ENCODE measurements at regions not wholly inside any gene's neighbourhood (a gene's known extent, or its start where the extent isn't known, plus 50 kb on each side); places are given as distances from the start of the nearest gene placed in this dataset.

- no peak for DNase-seq (ENCODE audit: low read depth in 3 of 3)
Observed at GRCh38 chr12:102781117-102781516, 135.9 kb downstream of the PAH start.

GRCh38 chr12:102776041-102776440, 141.0 kb downstream of the PAH start:
- DNase-seq (ENCODE audit: low read depth in 3 of 3): no peak

- peak in 1 of 3 experiments; percentile 11 for DNase-seq (ENCODE audit: low read depth in 3 of 3)
Observed at GRCh38 chr12:102769323-102769916, 147.6 kb downstream of the PAH start.

- DNase-seq (ENCODE audit: low read depth in 3 of 3): no peak
Observed at GRCh38 chr12:102766961-102767360, 150.1 kb downstream of the PAH start.

- DNase-seq (ENCODE audit: low read depth in 3 of 3): no peak
Observed at GRCh38 chr12:102765736-102766135, 151.3 kb downstream of the PAH start.

GRCh38 chr12:102763471-102763870, 153.6 kb downstream of the PAH start:
- no peak for DNase-seq (ENCODE audit: low read depth in 3 of 3)

GRCh38 chr12:102763061-102763460, 154.0 kb downstream of the PAH start:
- DNase-seq (ENCODE audit: low read depth in 3 of 3): no peak

GRCh38 chr12:102760322-102760721, 156.7 kb downstream of the PAH start:
- no peak for DNase-seq (ENCODE audit: low read depth in 3 of 3)

GRCh38 chr12:102759466-102759865, 157.6 kb downstream of the PAH start:
- no peak for DNase-seq (ENCODE audit: low read depth in 3 of 3)

GRCh38 chr12:102757882-102758226, 159.2 kb downstream of the PAH start:
- DNase-seq (ENCODE audit: low read depth in 3 of 3): no peak

GRCh38 chr12:102757154-102757881, 159.7 kb downstream of the PAH start:
- DNase-seq (ENCODE audit: low read depth in 3 of 3): no peak

GRCh38 chr12:102756530-102756929, 160.5 kb downstream of the PAH start:
- no peak for DNase-seq (ENCODE audit: low read depth in 3 of 3)

GRCh38 chr12:102755266-102755665, 161.8 kb downstream of the PAH start:
- DNase-seq (ENCODE audit: low read depth in 3 of 3): no peak

- no peak for DNase-seq (ENCODE audit: low read depth in 3 of 3)
Observed at GRCh38 chr12:102753802-102754201, 163.2 kb downstream of the PAH start.

- no peak for DNase-seq (ENCODE audit: low read depth in 3 of 3)
Observed at GRCh38 chr12:102748704-102749103, 168.3 kb downstream of the PAH start.

- DNase-seq (ENCODE audit: low read depth in 3 of 3): no peak
Observed at GRCh38 chr12:102746963-102747362, 170.1 kb downstream of the PAH start.

- no peak for DNase-seq (ENCODE audit: low read depth in 3 of 3)
Observed at GRCh38 chr12:102745971-102746600, 171.0 kb downstream of the PAH start.

- no peak for DNase-seq (ENCODE audit: low read depth in 3 of 3)
Observed at GRCh38 chr12:102741196-102741595, 175.8 kb downstream of the PAH start.

GRCh38 chr12:102740141-102740955, 176.7 kb downstream of the PAH start:
- DNase-seq (ENCODE audit: low read depth in 3 of 3): no peak

GRCh38 chr12:102736328-102736727, 180.7 kb downstream of the PAH start:
- no peak for DNase-seq (ENCODE audit: low read depth in 3 of 3)

GRCh38 chr12:102735104-102735503, 181.9 kb downstream of the PAH start:
- DNase-seq (ENCODE audit: low read depth in 3 of 3): no peak

- no peak for DNase-seq (ENCODE audit: low read depth in 3 of 3)
Observed at GRCh38 chr12:102730996-102731395, 186.0 kb downstream of the PAH start.
